Endothelial cell of umbilical vein (primary cell): ENCODE measurements at regions not wholly inside any gene's neighbourhood (a gene's known extent, or its start where the extent isn't known, plus 50 kb on each side); places are given as distances from the start of the nearest gene placed in this dataset.

Source experiments
- BruUV-seq: library from RNA; stranded (reverse); fragments of 400-500 nt; replicated peaks from 2 replicates; lab custom pipeline; 2021; lab: Mats Ljungman, UMichigan
- CTCF ChIA-PET: fragments of 300-600, 350-600 bp; sonication (Branson Sonifier 250); formaldehyde crosslinking; loops from one replicate; lab custom pipeline; 2021; ENCODE audit warnings: antibody characterized with exemption, inconsistent platforms; lab: Charles Lee
- POLR2A ChIA-PET: fragments of 300-600, 350-600 bp; sonication (Branson Sonifier 250); formaldehyde crosslinking; loops from one replicate; lab custom pipeline; 2021; ENCODE audit warnings: antibody characterized with exemption, inconsistent platforms; lab: Charles Lee
- DNase-seq: peaks from one replicate; pipeline ENCODE4 v3.0.0-alpha.2; 2011; ENCODE audit warnings: low read depth, low spot score
- FAIRE-seq: peaks from 2 replicates; lab custom pipeline; 2011; peaks lifted over from hg19 to GRCh38; lab: Jason Lieb, UNC
- H2AFZ ChIP-seq: 2 replicates; pipeline ENCODE4 v1.6.0; 2012; ENCODE audit warnings: low read depth, low read length, control low read depth, inconsistent platforms
- H3K27ac ChIP-seq: 2 replicates; pipeline ENCODE4 v1.5.1; 2011; ENCODE audit warnings: low read depth, mild to moderate bottlenecking, control low read depth, low read length, moderate library complexity; ENCODE audit not compliant: insufficient read depth
- H3K27me3 ChIP-seq, 2 experiments: 2 replicates each; pipeline versions ENCODE4 v1.6.0 to v1.6.1; 2011; ENCODE audit warnings: low read length in 2 of 2, mixed read lengths in 1 of 2; ENCODE audit not compliant: control insufficient read depth in 2 of 2, insufficient read depth in 2 of 2
- H3K36me3 ChIP-seq, 2 experiments: 2 replicates in 1 of 2; 3 replicates in 1 of 2; pipeline ENCODE4 v1.5.1; 2011; ENCODE audit warnings: low read length in 2 of 2, mild to moderate bottlenecking in 1 of 2, moderate library complexity in 1 of 2; ENCODE audit not compliant: control insufficient read depth in 2 of 2, insufficient read depth in 2 of 2; ENCODE audit errors: extremely low read depth in 1 of 2
- H3K4me1 ChIP-seq: 3 replicates; pipeline ENCODE4 v1.5.1; 2011; ENCODE audit warnings: mild to moderate bottlenecking, low read length; ENCODE audit not compliant: control insufficient read depth, insufficient read depth; ENCODE audit errors: extremely low read depth
- H3K4me2 ChIP-seq: 2 replicates; pipeline ENCODE4 v1.6.1; 2011; ENCODE audit warnings: low read length, control low read depth, mixed read lengths; ENCODE audit not compliant: insufficient read depth
- H3K4me3 ChIP-seq, 3 experiments: fragments of 200-600 bp in 1 of 3; sonication (generic), shearing (Covaris generic) in 1 of 3; replicated peaks in 1 of 3; 2 replicates each; pipeline ENCODE4 v1.5.1; 2011 to 2016; ENCODE audit warnings: control low read depth in 3 of 3, low read length in 3 of 3, mild to moderate bottlenecking in 2 of 3, inconsistent platforms in 1 of 3, low read depth in 1 of 3, moderate library complexity in 1 of 3; ENCODE audit not compliant: insufficient read depth in 1 of 3
- H3K79me2 ChIP-seq: 2 replicates; pipeline ENCODE4 v1.6.0; 2012; ENCODE audit warnings: low read length, inconsistent platforms; ENCODE audit not compliant: control insufficient read depth, insufficient read depth
- H3K9ac ChIP-seq: replicated peaks from 2 replicates; pipeline ENCODE3; 2011; ENCODE audit warnings: low read length, control low read depth; ENCODE audit not compliant: insufficient read depth; ENCODE audit errors: extremely low read depth
- H3K9me1 ChIP-seq: replicated peaks from 3 replicates; pipeline ENCODE4 v1.6.0; 2011; ENCODE audit warnings: mild to moderate bottlenecking, low read length; ENCODE audit not compliant: control insufficient read depth, insufficient read depth; ENCODE audit errors: extremely low read depth
- H3K9me3 ChIP-seq: replicated peaks from 2 replicates; pipeline ENCODE4 v1.5.1; 2012; ENCODE audit warnings: low read length, inconsistent platforms; ENCODE audit not compliant: control insufficient read depth, insufficient read depth
- H4K20me1 ChIP-seq: replicated peaks from 2 replicates; pipeline ENCODE3; 2011; ENCODE audit warnings: mild to moderate bottlenecking, low read length; ENCODE audit not compliant: control insufficient read depth, insufficient read depth; ENCODE audit errors: extremely low read depth
- EZH2 ChIP-seq: IDR thresholded peaks from 2 replicates; pipeline ENCODE4 v1.6.1; 2012; ENCODE audit warnings: borderline replicate concordance, low read depth, mild to moderate bottlenecking, moderate library complexity, low read length, inconsistent platforms; ENCODE audit not compliant: severe bottlenecking
- FOS ChIP-seq: IDR thresholded peaks from 2 replicates; pipeline ENCODE4 v1.6.1; 2011; ENCODE audit warnings: mild to moderate bottlenecking, low read length, moderate library complexity, borderline replicate concordance; ENCODE audit not compliant: insufficient read depth
- GATA2 ChIP-seq: IDR thresholded peaks from 2 replicates; pipeline ENCODE4 v1.7.0; 2011; ENCODE audit warnings: low read depth, mild to moderate bottlenecking, moderate library complexity, mixed read lengths, low read length; ENCODE audit not compliant: insufficient read length, insufficient read depth
- JUN ChIP-seq: IDR thresholded peaks from 2 replicates; pipeline ENCODE4 v1.6.1; 2011; ENCODE audit warnings: borderline replicate concordance, low read depth; ENCODE audit not compliant: insufficient read length, insufficient read depth
- MYC ChIP-seq: IDR thresholded peaks from one replicate; pipeline ENCODE4 v1.6.1; 2011; ENCODE audit warnings: mild to moderate bottlenecking, low read depth, low read length
- POLR2A ChIP-seq: IDR thresholded peaks from 2 replicates; pipeline ENCODE4 v1.6.1; 2012; ENCODE audit warnings: low read depth, mild to moderate bottlenecking, control low read depth, low read length
- POLR2AphosphoS5 ChIP-seq: IDR thresholded peaks from 2 replicates; pipeline ENCODE4 v1.6.1; 2012; ENCODE audit warnings: low read depth, mild to moderate bottlenecking, control low read depth, low read length, moderate library complexity; ENCODE audit not compliant: insufficient read depth
- dilution Hi-C: fragments of 300-500 bp; cut with MboI; formaldehyde crosslinking; loops from one replicate; pipeline ENCODE4 v1.15.0; 2019; ENCODE audit warnings: low sequenced_read_pairs; ENCODE audit not compliant: extremely low pct_ligation_motif_present
- intact Hi-C: fragments of 100-400 bp; cut with micrococcal nuclease; formaldehyde crosslinking; loops from one replicate; pipeline ENCODE4 v1.10.0; 2022
- TF ChIP-seq, protein P1 (sequence below): IDR thresholded peaks from 2 replicates; pipeline ENCODE4 v1.6.1; 2011; ENCODE audit not compliant: insufficient read depth, insufficient read length
- TF ChIP-seq, protein P2 (sequence below), 2 donors: IDR thresholded peaks; 1 replicate in 1 of 2; 2 replicates in 1 of 2; pipeline ENCODE4 v1.5.1; 2011; ENCODE audit warnings: low read length in 2 of 2, mild to moderate bottlenecking in 2 of 2, moderate library complexity in 2 of 2, control low read depth in 1 of 2, inconsistent platforms in 1 of 2, low read depth in 1 of 2; ENCODE audit not compliant: insufficient read depth in 1 of 2; ENCODE audit errors: extremely low read depth in 1 of 2

DNA sequence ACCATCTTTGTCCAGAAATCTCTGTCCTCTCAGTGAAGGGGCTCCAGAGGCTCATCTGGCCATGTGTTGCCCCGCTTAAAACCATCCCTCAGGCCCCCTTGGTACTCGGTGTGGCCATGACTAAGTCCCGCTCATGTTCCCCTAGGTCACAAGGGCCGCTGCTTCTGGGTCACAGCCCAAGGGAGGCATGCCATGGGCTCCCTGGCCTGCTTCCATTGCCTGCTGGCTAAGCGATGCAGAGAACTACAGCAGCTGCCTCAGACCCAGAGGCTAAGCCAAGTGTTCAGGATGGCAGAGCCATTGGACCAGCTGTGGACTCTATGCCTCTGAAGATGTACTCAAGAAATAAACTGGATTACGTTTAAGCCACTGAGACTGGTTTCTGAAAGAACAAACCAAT lies 95.5 kb downstream of the ZFP64 start:
- H3K36me3 ChIP-seq = peaks cover 9 to 19% of the 10 kb centered on the region in 2 experiments
- no peak overlapping the region for H2AFZ ChIP-seq
- no peak for FAIRE-seq
- dilution Hi-C loops = no loop called here
- no TSS peak for BruUV-seq
- H3K9me1 ChIP-seq = no peaks in the 10 kb centered on the region
- intact Hi-C loops = no loop called here
- no peaks in the 10 kb centered on the region for H3K4me1 ChIP-seq
- no peak for DNase-seq
- H3K27me3 ChIP-seq = no peaks in the 10 kb centered on the region
- H3K4me2 ChIP-seq = no peak overlapping the region
- POLR2A ChIA-PET = no interaction called here
- CTCF ChIA-PET = no interaction called here
- H4K20me1 ChIP-seq = no peaks in the 10 kb centered on the region
- no peak overlapping the region for H3K27ac ChIP-seq
- H3K9me3 ChIP-seq = no peaks in the 10 kb centered on the region
- H3K79me2 ChIP-seq = peaks cover 10% of the 10 kb centered on the region
- TF ChIP-seq JUN (no peak), POLR2A (no peak), POLR2AphosphoS5 (no peak), GATA2 (no peak), FOS (no peak), EZH2 (no peak), MYC (no peak)
- TF ChIP-seq, protein P1, sequence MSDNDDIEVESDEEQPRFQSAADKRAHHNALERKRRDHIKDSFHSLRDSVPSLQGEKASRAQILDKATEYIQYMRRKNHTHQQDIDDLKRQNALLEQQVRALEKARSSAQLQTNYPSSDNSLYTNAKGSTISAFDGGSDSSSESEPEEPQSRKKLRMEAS = no peak
- TF ChIP-seq, protein P2, sequence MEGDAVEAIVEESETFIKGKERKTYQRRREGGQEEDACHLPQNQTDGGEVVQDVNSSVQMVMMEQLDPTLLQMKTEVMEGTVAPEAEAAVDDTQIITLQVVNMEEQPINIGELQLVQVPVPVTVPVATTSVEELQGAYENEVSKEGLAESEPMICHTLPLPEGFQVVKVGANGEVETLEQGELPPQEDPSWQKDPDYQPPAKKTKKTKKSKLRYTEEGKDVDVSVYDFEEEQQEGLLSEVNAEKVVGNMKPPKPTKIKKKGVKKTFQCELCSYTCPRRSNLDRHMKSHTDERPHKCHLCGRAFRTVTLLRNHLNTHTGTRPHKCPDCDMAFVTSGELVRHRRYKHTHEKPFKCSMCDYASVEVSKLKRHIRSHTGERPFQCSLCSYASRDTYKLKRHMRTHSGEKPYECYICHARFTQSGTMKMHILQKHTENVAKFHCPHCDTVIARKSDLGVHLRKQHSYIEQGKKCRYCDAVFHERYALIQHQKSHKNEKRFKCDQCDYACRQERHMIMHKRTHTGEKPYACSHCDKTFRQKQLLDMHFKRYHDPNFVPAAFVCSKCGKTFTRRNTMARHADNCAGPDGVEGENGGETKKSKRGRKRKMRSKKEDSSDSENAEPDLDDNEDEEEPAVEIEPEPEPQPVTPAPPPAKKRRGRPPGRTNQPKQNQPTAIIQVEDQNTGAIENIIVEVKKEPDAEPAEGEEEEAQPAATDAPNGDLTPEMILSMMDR (IDR thresholded peaks at IDR 0.05; ENCODE audit: extremely low read depth in 1 of 2, insufficient read depth in 1 of 2, low read depth in 1 of 2, low read length in 2 of 2) = no peak
- no peak overlapping the region for H3K9ac ChIP-seq
- H3K4me3 ChIP-seq = no peak overlapping the region
